NCI-H345 treated with DMSO at 0.1 percent for 48 hours (cell line): ENCODE measurements at regions not wholly inside any gene's neighbourhood (a gene's known extent, or its start where the extent isn't known, plus 50 kb on each side); places are given as distances from the start of the nearest gene placed in this dataset.
"Not testable (repeated sequence)": the region's sequence is repeated elsewhere in the genome, so short reads cannot be mapped to it uniquely, and the experiment has no call there.

Experiments
- DNase-seq: peaks from one replicate; lab custom pipeline; 2025; ENCODE audit not compliant: unreplicated experiment; lab: John Stamatoyannopoulos, UW

DNA sequence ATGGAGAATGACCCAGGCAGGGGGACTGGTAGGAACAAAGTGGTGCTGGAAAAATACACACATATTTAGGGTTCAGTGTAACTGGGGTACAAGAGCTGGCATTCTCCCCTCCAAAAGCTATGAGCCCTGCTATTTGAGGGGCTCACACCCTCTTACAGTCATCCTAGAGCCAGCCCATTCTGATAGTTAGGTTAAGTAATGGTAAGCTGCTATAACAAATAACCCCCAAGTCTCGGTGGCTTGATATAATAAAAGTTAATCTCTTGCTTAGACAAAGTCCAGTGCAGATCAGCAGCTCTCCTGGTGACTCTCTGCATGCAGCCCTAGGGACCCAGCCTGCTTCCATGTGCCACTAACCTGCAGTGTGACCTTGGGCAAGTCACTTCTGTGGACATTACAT, 234.9 kb upstream of the HES1 start:
- no peak for DNase-seq

DNA sequence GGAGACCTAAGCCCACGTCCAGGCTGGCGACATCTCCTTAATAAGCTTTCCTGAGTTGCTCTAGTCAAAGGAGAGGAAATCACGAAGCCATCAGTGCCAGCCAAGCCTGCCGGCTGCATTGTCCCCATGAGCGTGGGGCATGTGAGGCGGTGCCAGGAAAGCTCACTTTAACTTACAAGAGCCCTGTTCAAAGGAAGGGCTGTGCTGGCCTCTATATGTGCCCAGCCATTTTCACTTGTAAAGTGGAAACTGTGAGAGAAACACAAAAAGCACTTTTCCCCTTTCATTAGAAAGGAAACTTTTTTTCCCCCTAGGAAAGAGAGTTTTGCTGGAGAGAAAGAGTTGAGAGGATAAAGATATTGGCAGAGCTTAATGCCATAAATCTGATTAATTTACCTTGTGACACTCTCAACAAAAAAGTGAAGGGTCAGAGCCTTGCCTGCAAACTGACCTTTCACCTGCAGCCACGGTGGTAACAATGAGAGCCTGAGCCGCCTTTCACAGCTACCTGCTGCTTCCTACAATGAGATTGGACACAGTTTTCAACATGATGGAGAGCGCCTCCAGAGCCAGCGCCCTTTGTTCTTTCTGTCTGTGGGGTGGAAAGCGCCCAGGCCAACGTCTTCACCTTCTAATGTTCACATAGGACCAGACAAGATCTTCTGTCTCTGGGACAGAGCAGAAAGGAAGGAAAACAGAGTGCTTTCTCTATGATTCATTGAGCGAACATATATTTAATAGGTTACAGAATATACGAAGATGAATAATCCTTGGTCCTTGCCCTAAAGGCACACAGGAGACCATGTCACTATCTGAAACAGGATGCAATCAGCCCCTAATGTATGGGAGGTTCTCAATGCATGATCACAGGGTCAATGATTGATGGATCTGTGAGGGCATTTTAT, 233.1 kb upstream of the HES1 start:
- peak; percentile 66 for DNase-seq

GRCh38 chr3:193903512-193903817, 232.5 kb upstream of the HES1 start:
- no peak for DNase-seq

DNA sequence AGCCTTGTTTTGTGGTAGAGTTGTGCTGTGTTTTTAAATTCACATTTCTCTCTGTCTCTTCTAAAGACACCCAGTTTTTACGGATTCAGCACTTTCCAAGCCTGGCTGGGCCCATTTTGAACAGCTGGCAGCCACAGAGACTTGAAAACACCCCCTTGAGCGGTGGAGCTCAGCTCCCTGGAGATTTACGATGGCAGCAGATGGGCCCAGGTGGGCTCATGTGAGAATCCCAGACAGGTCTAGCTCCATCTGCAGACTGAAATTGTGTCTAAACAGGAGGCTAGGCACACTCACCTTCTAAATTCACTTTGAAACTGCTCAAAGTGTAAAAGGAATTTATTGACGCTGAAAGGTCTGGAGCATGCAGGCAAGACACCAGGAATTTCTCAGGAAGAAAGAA, 232.0 kb upstream of the HES1 start:
- no peak for DNase-seq

GRCh38 chr3:193905541-193906396, 230.2 kb upstream of the HES1 start:
- DNase-seq = no peak

DNA sequence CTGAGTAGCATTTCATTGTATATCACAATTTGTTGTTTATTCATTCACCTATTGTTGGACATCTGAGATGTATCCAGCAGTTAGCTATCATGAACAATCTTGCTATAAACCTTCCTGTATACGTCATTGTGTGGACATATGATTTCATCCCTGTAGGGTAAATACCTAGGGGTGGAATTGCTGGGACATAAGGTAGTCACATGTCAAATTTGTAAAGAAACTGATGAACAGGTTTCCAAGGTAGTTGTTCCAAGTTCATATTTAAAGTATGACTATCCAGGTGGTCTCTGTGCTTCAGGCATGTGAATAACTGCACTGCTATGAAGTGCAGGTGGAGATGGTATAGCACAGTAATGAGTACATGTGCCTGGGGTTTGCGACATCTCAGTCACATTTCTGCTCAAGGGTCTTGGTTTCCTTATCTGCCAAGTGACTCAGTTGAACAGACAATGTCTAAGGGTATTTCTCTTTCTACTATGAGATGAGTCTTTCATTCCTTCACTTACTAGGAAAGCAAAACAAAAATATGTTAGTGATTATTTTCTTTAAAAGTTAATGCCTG, 229.0 kb upstream of the HES1 start:
- DNase-seq = no peak

- no peak for DNase-seq
Observed at GRCh38 chr3:193908181-193908744, 227.7 kb upstream of the HES1 start.

- DNase-seq = no peak
Observed at GRCh38 chr3:193909387-193909786, 226.6 kb upstream of the HES1 start.

DNA sequence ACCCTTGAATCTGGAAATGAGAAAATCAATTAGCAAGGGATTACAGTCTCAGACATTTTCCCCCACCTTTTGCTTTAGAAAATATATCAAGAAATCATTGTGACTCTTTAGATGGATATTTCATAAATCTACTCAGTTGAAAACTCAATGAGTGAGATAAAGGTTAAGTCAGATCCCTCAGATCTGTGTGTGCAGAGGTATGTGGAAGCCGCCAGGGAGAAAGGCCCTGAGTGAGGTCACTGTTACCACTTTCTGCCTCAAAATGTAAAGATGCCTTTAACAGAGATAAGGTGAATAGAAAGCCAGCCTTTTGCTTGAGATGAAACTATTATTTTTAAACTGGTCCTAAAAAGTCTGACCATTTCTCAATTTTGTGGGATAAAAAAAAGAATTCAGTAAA, 225.6 kb upstream of the HES1 start:
- DNase-seq = no peak

DNA sequence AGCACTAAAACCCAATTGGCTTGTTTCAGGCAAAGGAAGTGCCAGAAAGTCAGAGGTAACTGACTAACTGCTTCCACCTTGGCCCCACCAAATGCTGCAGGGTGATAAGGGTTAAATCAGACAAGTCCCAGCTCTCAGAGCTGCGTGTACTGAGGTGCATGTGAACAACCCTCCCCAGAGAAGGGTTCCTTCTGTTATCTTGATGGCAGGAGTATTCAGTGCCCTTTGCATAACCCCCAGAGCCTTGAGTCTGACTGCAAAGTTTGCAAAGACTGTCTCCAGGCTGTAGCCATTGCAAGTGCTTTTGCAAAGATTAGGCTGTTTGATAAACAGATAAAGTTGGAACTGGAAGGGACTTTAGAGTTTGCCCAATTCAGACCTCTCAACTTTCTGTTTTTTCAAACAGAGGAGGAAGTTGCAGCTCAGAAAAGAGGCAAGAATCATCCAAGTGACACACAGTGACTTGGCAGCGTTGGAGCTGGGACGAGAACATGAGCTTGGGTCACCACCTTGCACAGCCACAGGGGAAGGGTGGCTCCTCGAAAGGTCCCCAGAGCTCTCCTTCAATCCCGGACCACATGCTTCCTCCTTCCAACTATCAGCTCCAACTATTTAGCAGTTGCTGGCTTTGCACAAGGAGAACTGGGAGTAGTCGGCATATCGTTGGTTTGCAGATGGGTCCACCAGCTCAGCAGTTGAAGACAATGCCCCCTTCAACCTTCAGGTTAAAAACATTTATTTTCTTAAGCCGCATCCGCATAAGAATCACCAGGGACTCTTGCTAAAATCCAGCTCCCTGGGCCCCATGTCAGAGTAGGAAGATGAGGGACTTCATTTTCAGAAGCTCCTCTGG, 224.8 kb upstream of the HES1 start:
- no peak for DNase-seq

- no peak for DNase-seq
Observed at GRCh38 chr3:193911784-193912340, 224.1 kb upstream of the HES1 start.

DNA sequence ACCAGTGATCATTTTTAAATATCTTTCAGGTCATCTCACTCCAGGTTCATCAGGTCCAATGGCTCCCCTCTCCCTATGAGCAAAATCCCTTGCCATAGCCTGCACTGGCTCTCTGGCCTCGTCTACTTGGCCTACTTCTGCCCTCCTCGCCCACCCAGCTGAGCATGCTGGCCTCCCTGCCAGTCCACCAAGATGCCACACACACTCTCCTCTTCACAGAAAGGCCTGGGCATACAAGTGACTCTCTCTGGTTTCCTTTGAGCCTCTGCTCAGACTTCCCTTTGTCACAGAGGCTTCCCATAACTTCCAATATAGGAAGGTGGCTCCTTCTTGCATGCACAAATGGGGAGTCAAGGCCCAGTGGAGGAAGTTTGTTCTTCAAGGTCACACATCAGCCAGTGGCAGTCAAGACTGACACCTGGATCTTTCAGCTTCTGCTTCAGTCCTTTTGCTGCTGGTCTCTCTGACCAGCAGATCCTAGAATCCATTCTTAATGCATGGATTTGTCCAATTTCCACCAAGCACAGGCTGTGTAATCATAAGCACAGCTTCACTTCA, 223.2 kb upstream of the HES1 start:
- DNase-seq = no peak

- DNase-seq = no peak
Observed at GRCh38 chr3:193914602-193915001, 221.3 kb upstream of the HES1 start.

GRCh38 chr3:193915099-193915498, 220.8 kb upstream of the HES1 start:
- no peak for DNase-seq

DNA sequence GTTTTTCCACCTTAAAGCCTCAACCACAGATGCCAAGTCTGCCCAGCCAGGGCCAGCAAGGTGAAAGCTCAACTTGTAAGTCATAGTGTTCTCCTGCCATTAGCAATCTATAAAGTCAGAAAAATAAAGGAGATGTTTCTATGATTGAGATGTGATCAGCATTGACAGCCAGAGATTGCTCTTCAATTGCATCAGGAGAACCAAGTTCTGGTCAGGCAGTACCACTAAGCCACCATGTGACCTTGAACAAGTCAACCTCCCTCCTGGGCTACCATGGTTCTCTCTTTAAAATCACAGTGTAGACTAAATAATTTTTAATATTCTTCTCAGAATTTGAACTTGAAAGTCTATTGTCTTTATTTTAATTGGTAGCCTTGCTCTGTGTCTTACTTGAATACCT, 220.3 kb upstream of the HES1 start:
- no peak for DNase-seq

DNA sequence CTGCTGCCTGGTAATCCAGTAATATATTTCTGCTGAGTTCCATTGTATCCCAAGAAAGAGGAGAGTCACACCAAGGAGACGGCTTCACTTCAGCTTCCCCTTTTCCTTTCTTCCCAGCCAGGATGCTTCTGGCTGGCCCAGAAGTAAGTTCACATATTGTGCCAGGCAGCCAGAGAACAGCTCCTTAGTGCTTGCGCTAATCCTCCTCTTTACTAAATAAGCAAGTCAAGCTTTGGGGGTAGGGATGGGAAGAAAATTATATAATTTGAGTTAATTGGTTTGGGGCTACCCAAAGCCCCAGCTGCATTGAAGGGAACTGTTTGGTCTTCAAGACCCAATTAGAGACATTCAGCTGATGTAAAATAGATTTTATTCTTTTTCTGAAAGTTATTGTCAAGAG, 218.8 kb upstream of the HES1 start:
- no peak for DNase-seq

DNA sequence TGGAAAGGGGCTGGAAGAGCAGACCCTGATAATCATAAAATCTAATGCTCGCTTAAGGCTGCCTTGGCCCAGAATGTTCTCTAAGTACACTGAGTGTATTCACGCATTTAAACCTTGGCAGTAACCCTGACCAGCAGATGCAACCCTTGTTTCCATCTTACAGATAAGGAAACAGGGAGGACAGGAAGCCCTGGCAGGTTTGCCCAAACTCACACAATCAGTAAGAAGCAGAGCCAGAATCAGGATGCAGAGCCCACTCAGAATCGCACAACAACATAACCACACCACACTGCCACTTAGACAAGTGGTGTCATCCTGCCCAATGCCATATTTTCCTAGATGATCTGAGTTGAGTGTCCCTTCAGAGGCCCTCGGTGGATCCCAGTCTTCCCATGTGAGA, 214.5 kb upstream of the HES1 start:
- DNase-seq = no peak

DNA sequence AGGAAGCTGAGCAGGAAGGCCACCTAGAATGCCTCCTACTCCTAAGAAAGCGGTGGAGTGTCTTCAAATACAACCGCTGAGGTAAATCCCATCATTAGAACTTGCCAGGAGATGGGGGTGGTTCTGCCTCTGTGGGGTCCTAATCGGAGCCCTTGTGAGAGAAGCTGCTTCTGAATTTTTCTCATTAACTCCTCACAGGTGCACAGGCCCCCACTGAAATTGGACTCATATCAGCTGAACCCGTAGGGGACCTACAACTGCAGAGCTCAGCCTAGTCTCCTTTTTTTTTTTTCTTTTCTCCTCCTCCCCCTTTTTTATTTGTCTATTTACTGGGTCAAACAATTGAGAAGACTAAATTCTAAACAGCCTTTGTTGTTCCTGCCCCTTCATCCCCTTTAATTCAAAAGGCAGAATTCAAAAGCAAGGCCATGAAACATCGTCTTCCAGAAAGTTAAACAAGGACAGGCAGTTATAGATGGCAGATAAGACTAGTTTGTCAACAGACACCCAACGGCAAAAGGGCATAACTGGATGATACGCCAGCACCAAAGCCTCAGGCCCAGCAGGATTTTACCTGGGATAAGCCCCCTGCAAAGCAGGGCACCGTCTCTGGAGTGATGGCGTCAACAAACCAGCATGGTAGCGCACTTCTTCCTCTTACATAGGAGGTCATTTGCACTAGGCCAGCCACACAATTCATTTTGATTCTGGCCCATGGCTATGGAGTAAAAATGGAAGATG, 213.7 kb upstream of the HES1 start:
- peak; percentile 62 for DNase-seq

DNA sequence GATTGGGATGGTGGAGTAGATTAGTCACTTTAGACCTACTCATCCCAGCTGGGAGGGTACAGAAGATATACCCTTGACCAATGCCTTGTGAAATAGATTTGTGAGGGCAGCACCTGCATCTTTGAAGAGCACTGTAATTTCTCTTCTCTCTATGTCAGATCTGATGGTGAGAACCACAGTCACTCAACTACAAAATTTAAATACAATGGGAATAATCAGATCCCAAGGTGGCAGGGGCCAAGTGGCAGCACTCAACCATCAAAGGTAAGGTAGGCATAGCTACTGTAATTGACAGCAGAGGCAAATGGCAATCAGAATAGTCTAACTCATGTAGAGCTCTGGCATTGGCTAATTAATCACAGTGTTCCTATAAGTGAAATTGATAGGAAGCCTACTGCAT, 212.0 kb upstream of the HES1 start:
- DNase-seq = not testable (repeated sequence)
